HEK293 (cell line): ENCODE measurements at regions not wholly inside any gene's neighbourhood (a gene's known extent, or its start where the extent isn't known, plus 50 kb on each side); places are given as distances from the start of the nearest gene placed in this dataset.
"Not testable (repeated sequence)": the region's sequence is repeated elsewhere in the genome, so short reads cannot be mapped to it uniquely, and the experiment has no call there.

Experiments used
- BCL6B ChIP-seq: fragments of 450-650 bp; formaldehyde crosslinking; IDR thresholded peaks from 2 replicates; pipeline ENCODE4 v1.5.1; 2017; ENCODE audit warnings: missing biosample characterization, missing genetic modification characterization
- FEZF1 ChIP-seq: fragments of 450-650 bp; formaldehyde crosslinking; IDR thresholded peaks from 2 replicates; pipeline ENCODE4 v1.5.1; 2016; ENCODE audit warnings: missing biosample characterization, missing genetic modification characterization
- GLI4 ChIP-seq: fragments of 450-650 bp; formaldehyde crosslinking; IDR thresholded peaks from 2 replicates; pipeline ENCODE4 v1.5.1; 2016; ENCODE audit warnings: missing biosample characterization, missing genetic modification characterization
- WT1 ChIP-seq: fragments of 450-650 bp; formaldehyde crosslinking; IDR thresholded peaks from 2 replicates; pipeline ENCODE4 v1.5.1; 2016; ENCODE audit warnings: missing biosample characterization, missing genetic modification characterization
- YY1 ChIP-seq: fragments of 450-650 bp; formaldehyde crosslinking; IDR thresholded peaks from 2 replicates; pipeline ENCODE4 v1.5.1; 2018; ENCODE audit warnings: missing biosample characterization, missing genetic modification characterization
- ZNF132 ChIP-seq: fragments of 450-650 bp; formaldehyde crosslinking; IDR thresholded peaks from 2 replicates; pipeline ENCODE4 v1.5.1; 2017; ENCODE audit warnings: missing biosample characterization, missing genetic modification characterization, borderline replicate concordance
- ZNF274 ChIP-seq, 2 experiments: fragments of 200-500 bp in 1 of 2; fragments of 450-650 bp in 1 of 2; sonication (Bioruptor generic) in 1 of 2; formaldehyde crosslinking in 1 of 2; IDR thresholded peaks; 2 replicates each; pipeline versions ENCODE4 v1.5.1 to v1.6.1; 2014 to 2016; ENCODE audit warnings: borderline replicate concordance in 1 of 2, inconsistent platforms in 1 of 2, low read length in 1 of 2, missing biosample characterization in 1 of 2, missing genetic modification characterization in 1 of 2
- ZNF670 ChIP-seq: fragments of 450-650 bp; formaldehyde crosslinking; IDR thresholded peaks from 2 replicates; pipeline ENCODE4 v1.5.1; 2016; ENCODE audit warnings: missing biosample characterization, missing genetic modification characterization, low read depth
- ZNF777 ChIP-seq: fragments of 450-650 bp; formaldehyde crosslinking; IDR thresholded peaks from 2 replicates; pipeline ENCODE4 v1.5.1; 2017; ENCODE audit warnings: missing biosample characterization, missing genetic modification characterization, borderline replicate concordance
- TF ChIP-seq, protein P1 (sequence below): fragments of 450-650 bp; formaldehyde crosslinking; IDR thresholded peaks from 2 replicates; pipeline ENCODE4 v1.5.1; 2016; ENCODE audit warnings: missing biosample characterization, missing genetic modification characterization
- TF ChIP-seq, protein P2 (sequence below): fragments of 450-650 bp; formaldehyde crosslinking; IDR thresholded peaks from 2 replicates; pipeline ENCODE4 v1.5.0; 2017; ENCODE audit warnings: missing biosample characterization, missing genetic modification characterization, borderline replicate concordance

DNA sequence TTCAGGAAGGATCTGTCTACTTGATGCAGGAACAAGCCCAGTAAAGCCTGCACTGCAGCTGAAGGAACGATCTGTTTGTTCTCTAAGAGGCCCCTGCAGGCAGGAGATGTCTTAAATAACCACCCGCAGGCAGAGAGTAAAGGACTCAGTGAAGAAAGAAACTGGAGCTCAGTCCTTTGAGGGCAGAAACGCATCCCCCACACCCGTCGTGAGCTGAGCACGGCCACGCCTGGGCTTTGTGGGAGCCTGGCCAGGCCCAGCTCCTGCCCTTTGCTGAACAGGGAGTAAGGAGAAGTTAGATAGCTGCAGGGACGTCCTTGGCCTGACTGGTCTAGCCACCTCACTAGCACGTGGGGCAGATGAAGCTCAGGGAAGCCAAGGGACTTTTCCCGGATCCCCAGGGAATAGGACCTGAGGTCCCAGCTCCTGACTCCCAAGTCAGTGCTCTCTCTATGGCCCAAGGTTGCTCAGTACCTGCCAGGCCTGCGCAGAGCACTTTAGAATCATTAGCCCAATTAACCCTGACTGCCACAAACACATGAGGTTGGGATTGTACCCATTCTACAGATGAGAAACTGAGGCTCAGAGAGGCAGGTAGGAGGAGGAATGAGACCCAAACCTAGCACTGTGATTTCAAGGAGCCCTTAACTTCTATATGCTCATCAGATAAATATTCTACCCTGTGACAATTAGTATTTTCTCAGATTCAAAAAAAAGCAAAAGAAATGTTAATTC is 194.2 kb upstream of the SULF2 start:
- not testable (repeated sequence) for TF ChIP-seq ZNF670 (tag by site-specific recombination); BCL6B; GLI4 (tag by site-specific recombination); ZNF274 (IDR thresholded peaks at IDR 0.05; ENCODE audit: low read length); ZNF274 (tag by site-specific recombination; IDR thresholded peaks at IDR 0.05; ENCODE audit: borderline replicate concordance); ZNF777 (tag by site-specific recombination); YY1; ZNF132; WT1 (tag by site-specific recombination); FEZF1 (tag by site-specific recombination)
- TF ChIP-seq, protein P1, sequence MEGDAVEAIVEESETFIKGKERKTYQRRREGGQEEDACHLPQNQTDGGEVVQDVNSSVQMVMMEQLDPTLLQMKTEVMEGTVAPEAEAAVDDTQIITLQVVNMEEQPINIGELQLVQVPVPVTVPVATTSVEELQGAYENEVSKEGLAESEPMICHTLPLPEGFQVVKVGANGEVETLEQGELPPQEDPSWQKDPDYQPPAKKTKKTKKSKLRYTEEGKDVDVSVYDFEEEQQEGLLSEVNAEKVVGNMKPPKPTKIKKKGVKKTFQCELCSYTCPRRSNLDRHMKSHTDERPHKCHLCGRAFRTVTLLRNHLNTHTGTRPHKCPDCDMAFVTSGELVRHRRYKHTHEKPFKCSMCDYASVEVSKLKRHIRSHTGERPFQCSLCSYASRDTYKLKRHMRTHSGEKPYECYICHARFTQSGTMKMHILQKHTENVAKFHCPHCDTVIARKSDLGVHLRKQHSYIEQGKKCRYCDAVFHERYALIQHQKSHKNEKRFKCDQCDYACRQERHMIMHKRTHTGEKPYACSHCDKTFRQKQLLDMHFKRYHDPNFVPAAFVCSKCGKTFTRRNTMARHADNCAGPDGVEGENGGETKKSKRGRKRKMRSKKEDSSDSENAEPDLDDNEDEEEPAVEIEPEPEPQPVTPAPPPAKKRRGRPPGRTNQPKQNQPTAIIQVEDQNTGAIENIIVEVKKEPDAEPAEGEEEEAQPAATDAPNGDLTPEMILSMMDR (tag by site-specific recombination), result not testable (repeated sequence)
- TF ChIP-seq, protein P2, sequence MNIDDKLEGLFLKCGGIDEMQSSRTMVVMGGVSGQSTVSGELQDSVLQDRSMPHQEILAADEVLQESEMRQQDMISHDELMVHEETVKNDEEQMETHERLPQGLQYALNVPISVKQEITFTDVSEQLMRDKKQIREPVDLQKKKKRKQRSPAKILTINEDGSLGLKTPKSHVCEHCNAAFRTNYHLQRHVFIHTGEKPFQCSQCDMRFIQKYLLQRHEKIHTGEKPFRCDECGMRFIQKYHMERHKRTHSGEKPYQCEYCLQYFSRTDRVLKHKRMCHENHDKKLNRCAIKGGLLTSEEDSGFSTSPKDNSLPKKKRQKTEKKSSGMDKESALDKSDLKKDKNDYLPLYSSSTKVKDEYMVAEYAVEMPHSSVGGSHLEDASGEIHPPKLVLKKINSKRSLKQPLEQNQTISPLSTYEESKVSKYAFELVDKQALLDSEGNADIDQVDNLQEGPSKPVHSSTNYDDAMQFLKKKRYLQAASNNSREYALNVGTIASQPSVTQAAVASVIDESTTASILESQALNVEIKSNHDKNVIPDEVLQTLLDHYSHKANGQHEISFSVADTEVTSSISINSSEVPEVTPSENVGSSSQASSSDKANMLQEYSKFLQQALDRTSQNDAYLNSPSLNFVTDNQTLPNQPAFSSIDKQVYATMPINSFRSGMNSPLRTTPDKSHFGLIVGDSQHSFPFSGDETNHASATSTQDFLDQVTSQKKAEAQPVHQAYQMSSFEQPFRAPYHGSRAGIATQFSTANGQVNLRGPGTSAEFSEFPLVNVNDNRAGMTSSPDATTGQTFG (tag by site-specific recombination), result not testable (repeated sequence)
